ENCODE measurements at regions not wholly inside any gene's neighbourhood (a gene's known extent, or its start where the extent isn't known, plus 50 kb on each side); places are given as distances from the start of the nearest gene placed in this dataset.

- TF ChIP-seq CTCF (conservative IDR thresholded peaks at IDR 0.05; ENCODE audit: low read depth, low read length) (no peak), EZH2 (IDR thresholded peaks at IDR 0.05; ENCODE audit: low read length, unreplicated experiment) (no peak)
These were observed 63.0 kb upstream of the CELF4 start for GRCh38 chr18:37628470-37629220.
